Fibroblast of the aortic adventitia (primary cell): ENCODE measurements at regions not wholly inside any gene's neighbourhood (a gene's known extent, or its start where the extent isn't known, plus 50 kb on each side); places are given as distances from the start of the nearest gene placed in this dataset.
A peak's percentile ranks its signal among the peaks of the same experiment; 100 is the strongest.
"Not testable (repeated sequence)": the region's sequence is repeated elsewhere in the genome, so short reads cannot be mapped to it uniquely, and the experiment has no call there.

Source experiments
- DNase-seq: peaks from one replicate; pipeline ENCODE4 v3.0.0-alpha.2; 2010; ENCODE audit warnings: low read depth
- H3K4me3 ChIP-seq: 2 replicates; pipeline ENCODE4 v1.5.1; 2011; ENCODE audit warnings: low read depth, mild to moderate bottlenecking, control low read depth, low read length, moderate library complexity
- TF ChIP-seq, protein P1 (sequence below): IDR thresholded peaks from 2 replicates; pipeline ENCODE4 v1.5.1; 2011; ENCODE audit warnings: mild to moderate bottlenecking, low read length, control low read depth, inconsistent platforms; ENCODE audit not compliant: insufficient read depth

DNA sequence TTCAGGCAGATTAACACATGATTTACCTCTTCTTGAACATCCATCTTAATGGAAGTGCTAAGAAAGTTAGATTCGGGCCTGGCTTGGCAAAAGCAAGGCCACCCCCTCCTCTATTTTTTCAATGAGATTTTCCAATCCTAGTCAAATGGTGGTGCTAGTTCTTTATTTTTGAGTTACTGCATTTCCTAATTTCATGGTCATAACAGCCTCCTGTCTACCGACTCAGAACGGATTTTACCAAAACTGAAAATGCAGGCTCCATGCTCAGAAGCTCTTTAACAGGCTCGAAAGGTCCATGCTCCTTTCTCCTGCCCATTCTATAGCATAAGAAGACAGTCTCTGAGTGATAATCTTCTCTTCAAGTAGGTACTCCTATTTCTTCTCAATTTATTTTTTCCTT, 117.2 kb upstream of the ESR1 start:
- peak; percentile 77 for DNase-seq
- TF ChIP-seq, protein P1, sequence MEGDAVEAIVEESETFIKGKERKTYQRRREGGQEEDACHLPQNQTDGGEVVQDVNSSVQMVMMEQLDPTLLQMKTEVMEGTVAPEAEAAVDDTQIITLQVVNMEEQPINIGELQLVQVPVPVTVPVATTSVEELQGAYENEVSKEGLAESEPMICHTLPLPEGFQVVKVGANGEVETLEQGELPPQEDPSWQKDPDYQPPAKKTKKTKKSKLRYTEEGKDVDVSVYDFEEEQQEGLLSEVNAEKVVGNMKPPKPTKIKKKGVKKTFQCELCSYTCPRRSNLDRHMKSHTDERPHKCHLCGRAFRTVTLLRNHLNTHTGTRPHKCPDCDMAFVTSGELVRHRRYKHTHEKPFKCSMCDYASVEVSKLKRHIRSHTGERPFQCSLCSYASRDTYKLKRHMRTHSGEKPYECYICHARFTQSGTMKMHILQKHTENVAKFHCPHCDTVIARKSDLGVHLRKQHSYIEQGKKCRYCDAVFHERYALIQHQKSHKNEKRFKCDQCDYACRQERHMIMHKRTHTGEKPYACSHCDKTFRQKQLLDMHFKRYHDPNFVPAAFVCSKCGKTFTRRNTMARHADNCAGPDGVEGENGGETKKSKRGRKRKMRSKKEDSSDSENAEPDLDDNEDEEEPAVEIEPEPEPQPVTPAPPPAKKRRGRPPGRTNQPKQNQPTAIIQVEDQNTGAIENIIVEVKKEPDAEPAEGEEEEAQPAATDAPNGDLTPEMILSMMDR: peak; percentile 26
- peak overlapping the region; percentile 53 for H3K4me3 ChIP-seq

DNA sequence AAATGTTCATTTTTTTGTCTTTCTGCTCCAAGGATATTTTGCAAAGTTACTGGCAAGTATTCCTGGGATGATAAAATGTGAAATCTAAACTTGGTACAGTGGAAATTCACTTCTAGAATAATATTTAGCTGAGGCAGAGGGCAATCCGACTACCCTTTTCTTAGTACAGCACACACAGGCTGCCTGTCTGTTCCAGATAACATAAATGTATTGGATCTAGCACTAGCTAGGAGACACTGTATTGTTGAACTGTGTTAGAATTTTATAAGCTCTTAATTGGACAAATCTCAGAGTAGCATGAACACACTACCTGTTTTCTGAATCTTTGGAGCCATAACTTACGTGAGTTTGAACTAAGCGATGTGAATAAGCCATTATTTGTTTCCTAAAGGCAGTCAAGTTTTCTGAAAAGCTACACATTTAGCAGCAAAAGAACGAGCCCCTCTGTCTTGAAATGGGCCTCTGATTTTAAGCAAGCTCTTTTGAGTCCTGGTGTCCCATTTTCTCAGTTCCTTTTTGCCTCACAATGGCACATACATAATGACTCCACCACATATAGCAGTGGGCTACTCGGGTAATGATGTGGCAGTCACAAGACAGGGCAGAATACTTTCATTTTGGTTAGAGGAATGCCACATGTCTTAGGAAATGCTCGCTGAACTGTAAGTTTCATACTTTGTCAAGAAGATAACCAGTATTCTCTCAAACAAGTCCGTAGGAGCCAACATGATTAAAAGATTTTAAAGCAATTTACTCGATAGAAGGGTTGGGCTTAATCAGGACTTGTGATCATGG, 116.5 kb upstream of the ESR1 start:
- H3K4me3 ChIP-seq: peak overlapping the region; percentile 53
- DNase-seq: peak; percentile 80
- TF ChIP-seq, protein P1: no peak

DNA sequence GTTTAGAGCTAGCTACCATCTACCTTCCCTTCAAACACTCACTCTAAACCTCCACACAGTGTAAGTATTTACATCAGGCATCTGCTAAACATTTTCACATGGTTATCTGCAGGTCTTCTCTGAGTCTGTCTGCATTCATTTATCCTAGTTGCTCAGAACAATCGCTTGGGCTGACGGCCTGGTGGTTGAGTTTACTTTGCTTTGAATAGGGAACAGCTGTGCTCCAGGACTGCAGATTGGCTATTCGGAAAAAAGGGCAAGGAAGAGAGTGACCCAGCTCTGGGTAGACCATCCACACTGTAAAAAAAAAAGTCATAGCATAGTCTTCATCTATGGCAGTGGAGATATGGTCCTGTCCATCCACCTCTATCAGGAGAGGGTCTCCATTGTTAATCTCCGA, 115.3 kb upstream of the ESR1 start:
- DNase-seq: peak; percentile 54
- H3K4me3 ChIP-seq: peak overlapping the region; percentile 19
- TF ChIP-seq, protein P1: no peak

DNA sequence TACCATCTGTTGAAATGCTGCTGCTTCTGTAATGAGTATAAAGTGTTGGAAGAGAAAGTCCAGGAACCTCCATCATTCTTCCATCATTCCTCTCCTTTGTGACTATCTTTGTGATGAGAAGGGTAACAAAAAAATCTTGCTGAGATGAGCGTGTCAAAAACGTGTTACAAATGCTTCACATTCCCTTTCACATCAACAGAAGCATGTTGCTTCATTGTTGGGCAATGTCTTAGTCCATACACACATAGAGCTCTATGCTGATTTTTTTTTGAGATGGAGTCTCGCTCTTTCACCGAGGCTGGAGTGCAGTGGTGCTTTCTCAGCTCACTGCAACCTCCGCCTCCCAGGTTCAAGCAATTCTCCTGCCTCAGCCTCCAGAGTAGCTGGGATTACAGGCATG, 114.1 kb upstream of the ESR1 start:
- TF ChIP-seq, protein P1: no peak
- H3K4me3 ChIP-seq: no peak overlapping the region
- no peak for DNase-seq

DNA sequence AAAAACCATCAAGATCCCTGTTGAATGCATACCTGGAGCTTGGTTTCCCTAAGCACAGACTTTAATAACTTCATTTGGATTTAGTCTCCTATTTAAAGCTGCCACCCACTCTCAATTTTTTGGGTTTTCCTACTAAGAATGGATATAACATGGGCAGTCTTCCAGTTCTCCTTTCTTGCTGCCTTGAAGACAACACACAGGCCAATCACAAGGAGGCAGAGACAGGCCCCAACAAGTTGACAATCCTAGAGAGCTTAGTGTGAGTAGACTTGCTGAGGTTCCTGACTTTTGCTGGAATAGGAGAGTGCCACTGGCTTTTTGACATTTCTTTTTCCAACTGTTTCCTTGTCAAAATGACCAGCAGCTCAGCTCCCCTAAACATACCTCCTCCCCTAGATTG, 112.3 kb upstream of the ESR1 start:
- no peak for DNase-seq
- TF ChIP-seq, protein P1: no peak
- H3K4me3 ChIP-seq: no peak overlapping the region

DNA sequence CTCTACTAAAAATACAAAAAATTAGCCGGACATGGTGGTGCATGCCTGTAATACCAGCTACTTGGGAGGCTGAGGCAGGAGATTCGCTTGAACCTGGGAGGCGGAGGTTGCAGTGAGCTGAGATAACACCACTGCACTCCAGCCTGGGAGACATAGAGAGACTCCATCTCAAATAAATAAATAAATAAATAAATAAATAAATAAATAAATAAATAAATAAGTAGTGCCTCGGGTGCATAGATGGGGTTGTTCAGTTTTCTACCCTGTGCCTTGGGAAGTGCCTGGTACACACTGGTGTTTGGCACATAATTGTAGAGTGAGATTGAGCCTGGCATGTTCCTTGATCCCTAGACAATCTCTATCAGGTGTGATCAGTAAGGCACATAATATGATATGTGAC, 111.2 kb upstream of the ESR1 start:
- H3K4me3 ChIP-seq, DNase-seq: not testable (repeated sequence)

DNA sequence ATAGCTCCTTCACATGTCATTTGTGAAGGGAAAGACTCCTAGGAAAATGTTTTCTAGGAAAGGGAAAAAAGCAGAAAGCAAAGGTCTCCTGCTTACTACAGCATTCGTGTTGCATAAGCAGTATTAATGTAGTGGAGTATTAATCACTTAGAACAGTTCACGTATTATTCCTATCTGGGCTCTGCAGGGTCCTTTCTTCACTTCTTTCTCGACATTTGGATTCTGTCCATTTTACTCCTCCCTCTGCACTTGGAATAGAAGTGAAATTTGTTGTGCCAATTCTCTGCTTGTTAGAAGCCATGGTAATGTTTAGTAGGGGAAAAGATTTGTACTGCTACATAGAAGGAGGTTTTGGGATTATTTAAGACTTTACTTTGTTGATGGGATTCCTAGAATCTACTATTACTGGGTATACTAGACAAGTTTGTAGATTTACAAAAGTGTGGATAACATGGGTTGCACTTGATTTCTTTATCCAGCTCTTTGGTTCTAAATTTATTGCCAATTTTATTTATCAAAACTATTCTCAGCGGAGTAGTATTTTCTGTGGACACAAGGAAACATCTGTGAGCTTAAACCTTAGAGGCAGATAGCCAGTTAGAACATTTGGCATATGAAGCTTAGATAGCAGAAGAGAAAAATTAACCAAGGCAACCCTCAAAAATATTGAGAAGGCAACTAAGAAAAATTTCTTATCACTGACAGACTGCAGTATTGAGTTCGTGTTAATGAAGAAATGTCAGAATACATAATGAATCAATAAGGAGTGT, 108.4 kb upstream of the ESR1 start:
- TF ChIP-seq, protein P1: no peak
- no peak overlapping the region for H3K4me3 ChIP-seq
- DNase-seq: peak; percentile 78
